GM12891 (cell line): ENCODE measurements at regions not wholly inside any gene's neighbourhood (a gene's known extent, or its start where the extent isn't known, plus 50 kb on each side); places are given as distances from the start of the nearest gene placed in this dataset.

Experiments used
- POLR2AphosphoS5 ChIP-seq: IDR thresholded peaks from 2 replicates; pipeline ENCODE4 v1.6.1; 2011; ENCODE audit warnings: low read depth, low read length, control low read depth
- POU2F2 ChIP-seq: IDR thresholded peaks from 2 replicates; pipeline ENCODE4 v1.6.1; 2011; ENCODE audit warnings: low read depth, mild to moderate bottlenecking, control low read depth, low read length, moderate library complexity

DNA sequence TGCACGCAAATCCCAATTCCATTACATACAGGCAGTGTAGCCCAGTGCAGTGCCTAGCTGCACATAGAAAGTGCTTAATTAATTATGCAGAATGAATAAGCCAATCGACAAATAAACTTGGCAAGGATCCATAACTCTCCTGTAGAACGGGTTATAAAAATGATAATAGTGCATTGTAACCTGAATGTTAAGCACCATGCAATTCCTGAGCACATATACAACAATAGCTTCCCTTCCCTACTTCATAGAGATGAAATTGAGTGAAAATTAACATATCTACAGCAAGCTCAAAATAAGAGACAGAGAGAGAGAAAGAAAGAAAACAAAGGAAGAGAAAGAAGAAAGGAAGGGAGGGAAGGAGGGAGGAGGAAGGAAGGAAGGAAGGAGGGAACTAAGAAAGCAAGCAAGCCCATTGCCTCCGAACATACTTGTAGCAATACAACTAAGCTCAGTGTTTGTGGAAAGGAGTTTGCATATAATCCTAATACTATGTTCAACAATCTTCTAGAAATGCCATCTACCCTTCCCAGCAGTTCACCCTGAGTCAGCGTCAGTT lies 1074.0 kb upstream of the LCORL start:
- no peak for TF ChIP-seq POLR2AphosphoS5
- TF ChIP-seq POU2F2: no peak
